ENCODE measurements at regions not wholly inside any gene's neighbourhood (a gene's known extent, or its start where the extent isn't known, plus 50 kb on each side); places are given as distances from the start of the nearest gene placed in this dataset.

DNA sequence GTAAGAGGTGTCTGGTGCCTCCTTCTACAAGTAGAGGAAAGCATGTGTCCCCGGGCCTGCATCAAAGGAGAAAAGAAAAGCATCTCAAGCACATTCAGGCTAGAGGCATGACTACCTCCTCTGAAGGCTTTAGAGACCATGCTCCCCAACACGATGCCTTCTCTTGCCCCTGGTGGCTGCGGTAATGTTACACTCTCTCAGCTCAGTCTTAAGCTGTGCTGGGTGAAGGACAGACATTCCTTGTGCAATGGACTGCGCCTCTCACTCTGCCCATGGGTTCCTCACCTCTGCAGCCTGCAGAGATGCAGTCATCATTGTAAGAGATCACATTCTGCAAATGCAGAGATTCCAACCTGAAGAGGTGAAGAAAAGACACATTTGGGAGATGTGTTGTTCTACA, 148.2 kb upstream of the HNRNPA3 start:
- no peak for TF ChIP-seq POLR2A (IDR thresholded peaks at IDR 0.05)
- TF ChIP-seq, protein P1, sequence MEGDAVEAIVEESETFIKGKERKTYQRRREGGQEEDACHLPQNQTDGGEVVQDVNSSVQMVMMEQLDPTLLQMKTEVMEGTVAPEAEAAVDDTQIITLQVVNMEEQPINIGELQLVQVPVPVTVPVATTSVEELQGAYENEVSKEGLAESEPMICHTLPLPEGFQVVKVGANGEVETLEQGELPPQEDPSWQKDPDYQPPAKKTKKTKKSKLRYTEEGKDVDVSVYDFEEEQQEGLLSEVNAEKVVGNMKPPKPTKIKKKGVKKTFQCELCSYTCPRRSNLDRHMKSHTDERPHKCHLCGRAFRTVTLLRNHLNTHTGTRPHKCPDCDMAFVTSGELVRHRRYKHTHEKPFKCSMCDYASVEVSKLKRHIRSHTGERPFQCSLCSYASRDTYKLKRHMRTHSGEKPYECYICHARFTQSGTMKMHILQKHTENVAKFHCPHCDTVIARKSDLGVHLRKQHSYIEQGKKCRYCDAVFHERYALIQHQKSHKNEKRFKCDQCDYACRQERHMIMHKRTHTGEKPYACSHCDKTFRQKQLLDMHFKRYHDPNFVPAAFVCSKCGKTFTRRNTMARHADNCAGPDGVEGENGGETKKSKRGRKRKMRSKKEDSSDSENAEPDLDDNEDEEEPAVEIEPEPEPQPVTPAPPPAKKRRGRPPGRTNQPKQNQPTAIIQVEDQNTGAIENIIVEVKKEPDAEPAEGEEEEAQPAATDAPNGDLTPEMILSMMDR (IDR thresholded peaks at IDR 0.05), result no peak
